Suprapubic skin (tissue), 4 donors: ENCODE measurements at regions not wholly inside any gene's neighbourhood (a gene's known extent, or its start where the extent isn't known, plus 50 kb on each side); places are given as distances from the start of the nearest gene placed in this dataset.

Experiments
- DNase-seq, 2 donors: peaks; one replicate each; pipeline ENCODE4 v3.0.0-alpha.2; 2019; ENCODE audit warnings: low spot score in 2 of 2
- H3K27ac ChIP-seq: fragments of 200-600 bp; sonication (generic); one replicate; pipeline ENCODE4 v1.5.1; 2019
- H3K27me3 ChIP-seq: fragments of 200-600 bp; sonication (generic); one replicate; pipeline ENCODE4 v1.5.1; 2019
- H3K36me3 ChIP-seq: fragments of 200-600 bp; sonication (generic); one replicate; pipeline ENCODE4 v1.5.1; 2019
- H3K4me1 ChIP-seq: fragments of 200-600 bp; sonication (generic); one replicate; pipeline ENCODE4 v1.5.1; 2019
- H3K4me3 ChIP-seq: fragments of 200-600 bp; sonication (generic); one replicate; pipeline ENCODE4 v1.5.1; 2019; ENCODE audit warnings: mild to moderate bottlenecking
- H3K9me3 ChIP-seq: fragments of 200-600 bp; sonication (generic); one replicate; pipeline ENCODE4 v1.5.1; 2019
- EP300 ChIP-seq: sonication (generic); formaldehyde crosslinking; IDR thresholded peaks from one replicate; pipeline ENCODE4 v1.6.1; 2017; ENCODE audit warnings: antibody characterized with exemption
- POLR2A ChIP-seq, 2 donors: fragments of 450-650 bp; IDR thresholded peaks; one replicate each; pipeline ENCODE4 v1.6.1; 2017; ENCODE audit warnings: antibody characterized with exemption in 2 of 2, mild to moderate bottlenecking in 2 of 2, moderate library complexity in 2 of 2
- POLR2AphosphoS5 ChIP-seq, 3 donors: sonication (generic); formaldehyde crosslinking; IDR thresholded peaks; one replicate each; pipeline ENCODE4 v1.6.1; 2017; ENCODE audit warnings: antibody characterized with exemption in 3 of 3
- WGBS: methylation state at CpG from one replicate; pipeline ENCODE4 v1.1.5; 2018; 5-methylcytosine and 5-hydroxymethylcytosine counted together
- TF ChIP-seq, protein P1 (sequence below), 2 donors: fragments of 200-600 bp in 1 of 2; fragments of 450-650 bp in 1 of 2; sonication (generic) in 1 of 2; IDR thresholded peaks; one replicate each; pipeline ENCODE4 v1.5.1; 2016 to 2019; ENCODE audit warnings: antibody characterized with exemption in 2 of 2, mild to moderate bottlenecking in 1 of 2, moderate library complexity in 1 of 2

GRCh38 chr17:63232565-63233310, 213.4 kb downstream of the CYB561 start:
- DNase-seq: no peak
- no peak for TF ChIP-seq POLR2A (IDR thresholded peaks at IDR 0.05)
- TF ChIP-seq, protein P1, sequence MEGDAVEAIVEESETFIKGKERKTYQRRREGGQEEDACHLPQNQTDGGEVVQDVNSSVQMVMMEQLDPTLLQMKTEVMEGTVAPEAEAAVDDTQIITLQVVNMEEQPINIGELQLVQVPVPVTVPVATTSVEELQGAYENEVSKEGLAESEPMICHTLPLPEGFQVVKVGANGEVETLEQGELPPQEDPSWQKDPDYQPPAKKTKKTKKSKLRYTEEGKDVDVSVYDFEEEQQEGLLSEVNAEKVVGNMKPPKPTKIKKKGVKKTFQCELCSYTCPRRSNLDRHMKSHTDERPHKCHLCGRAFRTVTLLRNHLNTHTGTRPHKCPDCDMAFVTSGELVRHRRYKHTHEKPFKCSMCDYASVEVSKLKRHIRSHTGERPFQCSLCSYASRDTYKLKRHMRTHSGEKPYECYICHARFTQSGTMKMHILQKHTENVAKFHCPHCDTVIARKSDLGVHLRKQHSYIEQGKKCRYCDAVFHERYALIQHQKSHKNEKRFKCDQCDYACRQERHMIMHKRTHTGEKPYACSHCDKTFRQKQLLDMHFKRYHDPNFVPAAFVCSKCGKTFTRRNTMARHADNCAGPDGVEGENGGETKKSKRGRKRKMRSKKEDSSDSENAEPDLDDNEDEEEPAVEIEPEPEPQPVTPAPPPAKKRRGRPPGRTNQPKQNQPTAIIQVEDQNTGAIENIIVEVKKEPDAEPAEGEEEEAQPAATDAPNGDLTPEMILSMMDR (IDR thresholded peaks at IDR 0.05): no peak
- TF ChIP-seq EP300: no peak
- no peak for TF ChIP-seq POLR2AphosphoS5 (IDR thresholded peaks at IDR 0.05)
- no peak overlapping the region for H3K27ac ChIP-seq
- 97% methylated on average over 7 of the region's 16 CpGs for WGBS
- H3K4me3 ChIP-seq: no peak overlapping the region
- H3K4me1 ChIP-seq: no peaks in the 10 kb centered on the region
- peaks cover 9% of the 10 kb centered on the region for H3K36me3 ChIP-seq
- no peaks in the 10 kb centered on the region for H3K27me3 ChIP-seq
- no peaks in the 10 kb centered on the region for H3K9me3 ChIP-seq

DNA sequence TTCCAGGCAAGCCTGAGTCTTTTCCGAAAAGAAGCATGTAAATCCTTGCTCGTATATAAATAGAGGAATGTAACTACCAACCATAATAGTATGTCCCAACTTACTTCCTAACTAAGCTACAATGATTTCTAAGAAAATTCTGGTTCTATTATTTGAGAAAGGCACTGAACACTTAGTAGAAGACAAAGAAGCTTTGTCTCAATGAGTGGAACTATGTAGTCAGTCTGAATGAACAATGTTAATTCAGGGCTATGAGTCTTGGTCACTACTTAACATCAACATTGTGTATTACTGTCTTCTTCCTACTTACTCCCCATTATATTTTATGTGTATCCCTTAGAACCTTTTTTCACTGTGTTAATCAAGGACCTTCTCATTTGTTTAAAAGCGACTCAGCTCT, 206.0 kb downstream of the CYB561 start:
- H3K36me3 ChIP-seq: no peaks in the 10 kb centered on the region
- H3K4me1 ChIP-seq: no peaks in the 10 kb centered on the region
- no peak for TF ChIP-seq EP300
- TF ChIP-seq POLR2AphosphoS5 (IDR thresholded peaks at IDR 0.05): no peak
- TF ChIP-seq POLR2A (IDR thresholded peaks at IDR 0.05): no peak
- TF ChIP-seq, protein P1 (IDR thresholded peaks at IDR 0.05): no peak
- H3K9me3 ChIP-seq: no peaks in the 10 kb centered on the region
- no peak overlapping the region for H3K27ac ChIP-seq
- no peak overlapping the region for H3K4me3 ChIP-seq
- 96% methylated on average over 3 of the region's 3 CpGs for WGBS
- no peak for DNase-seq
- no peaks in the 10 kb centered on the region for H3K27me3 ChIP-seq

- H3K4me1 ChIP-seq: peaks cover 6% of the 10 kb centered on the region
- no peak overlapping the region for H3K4me3 ChIP-seq
- TF ChIP-seq, protein P1 (IDR thresholded peaks at IDR 0.05): no peak
- TF ChIP-seq POLR2AphosphoS5 (IDR thresholded peaks at IDR 0.05): no peak
- no peak for TF ChIP-seq POLR2A (IDR thresholded peaks at IDR 0.05)
- no peak for TF ChIP-seq EP300
- H3K27me3 ChIP-seq: no peaks in the 10 kb centered on the region
- no peak overlapping the region for H3K27ac ChIP-seq
- 99% methylated on average over 2 of the region's 2 CpGs for WGBS
- H3K36me3 ChIP-seq: no peaks in the 10 kb centered on the region
- DNase-seq: no peak
- no peaks in the 10 kb centered on the region for H3K9me3 ChIP-seq
Measured at GRCh38 chr17:63246344-63246743, 199.8 kb downstream of the CYB561 start.

DNA sequence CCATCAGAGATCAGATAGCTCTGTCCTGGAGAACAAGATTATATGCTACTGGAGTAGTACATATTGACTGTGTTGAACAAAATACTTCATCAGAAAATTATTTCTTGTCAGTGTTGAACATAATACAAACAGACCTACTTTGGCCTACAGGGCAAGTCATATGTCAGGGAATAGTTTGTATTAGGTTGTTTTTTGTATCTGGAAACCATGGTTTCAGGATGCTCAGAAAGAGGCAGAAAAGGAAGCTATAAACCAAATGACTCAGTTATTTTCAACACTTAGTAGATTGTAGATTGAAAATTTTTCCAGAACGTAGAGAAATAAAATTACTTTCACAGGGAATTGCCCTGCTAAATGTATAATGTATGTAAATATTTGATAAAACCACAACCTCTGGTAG, 198.4 kb downstream of the CYB561 start:
- H3K27me3 ChIP-seq: no peaks in the 10 kb centered on the region
- peaks cover 9% of the 10 kb centered on the region for H3K4me1 ChIP-seq
- no peaks in the 10 kb centered on the region for H3K9me3 ChIP-seq
- H3K36me3 ChIP-seq: no peaks in the 10 kb centered on the region
- no peak overlapping the region for H3K4me3 ChIP-seq
- no peak for DNase-seq
- no peak for TF ChIP-seq POLR2AphosphoS5 (IDR thresholded peaks at IDR 0.05)
- TF ChIP-seq, protein P1 (IDR thresholded peaks at IDR 0.05): no peak
- no peak for TF ChIP-seq POLR2A (IDR thresholded peaks at IDR 0.05)
- no peak for TF ChIP-seq EP300
- no peak overlapping the region for H3K27ac ChIP-seq
- 79% methylated on average over 1 of the region's 1 CpG for WGBS

DNA sequence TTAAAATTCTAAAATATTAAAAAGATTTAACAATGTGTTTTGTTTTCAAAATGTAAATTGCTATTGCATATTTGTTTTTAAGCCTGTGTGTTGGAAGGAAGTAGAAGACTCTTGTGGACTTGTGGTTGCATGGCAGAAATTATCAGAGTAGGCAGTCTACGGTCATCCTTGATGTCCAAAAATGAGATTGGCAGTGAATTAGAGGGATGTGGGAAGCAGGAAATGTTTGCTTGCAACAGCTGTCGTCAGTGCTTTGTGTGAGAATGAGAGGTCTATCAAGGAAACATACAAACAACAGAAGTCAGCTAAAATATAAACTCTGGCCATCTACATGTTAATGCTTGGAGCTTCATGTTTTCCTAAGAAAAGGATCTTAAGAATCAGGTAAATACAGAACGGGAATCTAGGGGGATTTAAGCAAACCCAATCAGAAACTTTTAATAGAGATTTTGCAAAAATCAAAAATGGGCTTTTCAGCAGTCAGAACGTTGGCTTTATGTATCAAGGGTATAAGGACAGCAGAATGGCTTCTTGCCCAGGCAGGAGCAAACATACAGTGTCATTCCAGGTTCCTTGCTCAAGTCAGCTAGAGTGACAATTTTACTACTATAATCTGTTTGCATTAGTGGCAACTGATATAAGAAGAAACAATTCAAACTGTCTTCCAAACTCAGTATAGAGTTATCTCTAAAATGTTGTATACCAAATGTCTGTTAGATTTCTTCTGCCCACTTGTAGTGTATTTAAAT, 196.7 kb downstream of the CYB561 start:
- DNase-seq: no peak

More for the DNA sequence above, 196.7 kb downstream of the CYB561 start:
- no peak overlapping the region for H3K4me3 ChIP-seq
- no peaks in the 10 kb centered on the region for H3K9me3 ChIP-seq
- no peak overlapping the region for H3K27ac ChIP-seq
- TF ChIP-seq, protein P1 (IDR thresholded peaks at IDR 0.05): no peak
- no peak for TF ChIP-seq POLR2A (IDR thresholded peaks at IDR 0.05)
- no peak for TF ChIP-seq POLR2AphosphoS5 (IDR thresholded peaks at IDR 0.05)
- 47% methylated on average over 4 of the region's 4 CpGs for WGBS
- H3K36me3 ChIP-seq: no peaks in the 10 kb centered on the region
- peaks cover 9% of the 10 kb centered on the region for H3K4me1 ChIP-seq
- H3K27me3 ChIP-seq: no peaks in the 10 kb centered on the region
